DND-41 (cell line): ENCODE measurements at regions not wholly inside any gene's neighbourhood (a gene's known extent, or its start where the extent isn't known, plus 50 kb on each side); places are given as distances from the start of the nearest gene placed in this dataset.

Experiments
- EZH2 ChIP-seq: IDR thresholded peaks from 3 replicates; pipeline ENCODE4 v1.6.1; 2012; ENCODE audit warnings: borderline replicate concordance, low read depth, mild to moderate bottlenecking, moderate library complexity, low read length, inconsistent platforms; ENCODE audit not compliant: severe bottlenecking
- TF ChIP-seq, protein P1 (sequence below): IDR thresholded peaks from 2 replicates; pipeline ENCODE4 v1.5.1; 2012; ENCODE audit warnings: borderline replicate concordance, low read length, moderate library complexity, mild to moderate bottlenecking; ENCODE audit not compliant: poor library complexity, severe bottlenecking; ENCODE audit errors: extremely low read depth

DNA sequence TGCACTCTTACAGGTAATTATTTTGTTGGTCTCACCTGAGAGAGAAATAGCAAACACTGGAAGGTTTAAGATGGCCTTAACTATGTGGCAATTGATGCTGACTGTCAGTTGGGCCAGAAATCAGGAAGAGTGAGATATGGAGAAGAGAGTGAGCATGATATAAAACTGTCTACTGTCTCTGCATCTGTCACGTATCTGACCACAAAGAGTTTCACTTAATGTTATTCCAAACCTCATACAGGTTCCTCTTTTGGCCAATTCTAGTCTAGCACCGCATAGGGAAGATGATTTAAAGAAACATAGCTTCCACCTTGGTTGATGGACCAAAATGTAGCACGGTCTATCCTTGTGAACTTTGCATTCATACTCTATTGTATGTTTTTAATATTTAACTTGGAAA is 381.0 kb upstream of the BOD1L1 start:
- TF ChIP-seq, protein P1, sequence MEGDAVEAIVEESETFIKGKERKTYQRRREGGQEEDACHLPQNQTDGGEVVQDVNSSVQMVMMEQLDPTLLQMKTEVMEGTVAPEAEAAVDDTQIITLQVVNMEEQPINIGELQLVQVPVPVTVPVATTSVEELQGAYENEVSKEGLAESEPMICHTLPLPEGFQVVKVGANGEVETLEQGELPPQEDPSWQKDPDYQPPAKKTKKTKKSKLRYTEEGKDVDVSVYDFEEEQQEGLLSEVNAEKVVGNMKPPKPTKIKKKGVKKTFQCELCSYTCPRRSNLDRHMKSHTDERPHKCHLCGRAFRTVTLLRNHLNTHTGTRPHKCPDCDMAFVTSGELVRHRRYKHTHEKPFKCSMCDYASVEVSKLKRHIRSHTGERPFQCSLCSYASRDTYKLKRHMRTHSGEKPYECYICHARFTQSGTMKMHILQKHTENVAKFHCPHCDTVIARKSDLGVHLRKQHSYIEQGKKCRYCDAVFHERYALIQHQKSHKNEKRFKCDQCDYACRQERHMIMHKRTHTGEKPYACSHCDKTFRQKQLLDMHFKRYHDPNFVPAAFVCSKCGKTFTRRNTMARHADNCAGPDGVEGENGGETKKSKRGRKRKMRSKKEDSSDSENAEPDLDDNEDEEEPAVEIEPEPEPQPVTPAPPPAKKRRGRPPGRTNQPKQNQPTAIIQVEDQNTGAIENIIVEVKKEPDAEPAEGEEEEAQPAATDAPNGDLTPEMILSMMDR = no peak
- no peak for TF ChIP-seq EZH2
